Adrenal gland (tissue), 5 donors: ENCODE measurements at regions not wholly inside any gene's neighbourhood (a gene's known extent, or its start where the extent isn't known, plus 50 kb on each side); places are given as distances from the start of the nearest gene placed in this dataset.

Source experiments
- CTCF ChIP-seq, 6 experiments: fragments of 450-650 bp in 4 of 6; fragments of 200-600 bp in 2 of 6; sonication (generic) in 1 of 6; IDR thresholded peaks; 1 replicate in 5 of 6; 2 replicates in 1 of 6; pipeline versions ENCODE4 v1.5.1 to v1.8.0; 2016 to 2021; ENCODE audit warnings: antibody characterized with exemption in 6 of 6, mild to moderate bottlenecking in 2 of 6, moderate library complexity in 1 of 6
- POLR2A ChIP-seq, 2 donors: fragments of 450-650 bp; IDR thresholded peaks; one replicate each; pipeline ENCODE4 v1.6.1; 2017; ENCODE audit warnings: antibody characterized with exemption in 2 of 2, mild to moderate bottlenecking in 2 of 2, moderate library complexity in 1 of 2
- donor health status: DM: no; HTN: no; CAD: no.

DNA sequence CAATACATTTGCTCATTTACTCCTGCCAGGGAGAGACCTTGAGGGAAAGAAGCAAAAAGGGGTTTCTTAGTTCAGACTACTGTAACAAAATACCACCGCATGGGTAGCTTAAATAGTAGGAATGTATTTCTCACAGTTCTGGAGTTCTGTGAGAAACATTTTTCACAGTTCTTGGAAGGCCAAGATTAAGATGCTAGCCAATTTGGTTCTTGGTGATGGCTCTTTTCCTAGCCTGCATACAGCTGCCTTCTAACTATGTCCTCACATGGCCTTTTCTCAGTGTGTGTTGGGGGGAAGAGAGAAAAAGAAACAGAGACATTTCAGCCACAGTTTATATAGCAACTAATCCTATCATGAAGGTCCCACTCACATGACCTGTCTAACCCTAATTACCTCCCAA lies 1644.7 kb upstream of the C9orf72 start:
- TF ChIP-seq CTCF (IDR thresholded peaks at IDR 0.05), result no peak
- TF ChIP-seq POLR2A (IDR thresholded peaks at IDR 0.05), result no peak
